ENCODE measurements at regions not wholly inside any gene's neighbourhood (a gene's known extent, or its start where the extent isn't known, plus 50 kb on each side); places are given as distances from the start of the nearest gene placed in this dataset.

DNA sequence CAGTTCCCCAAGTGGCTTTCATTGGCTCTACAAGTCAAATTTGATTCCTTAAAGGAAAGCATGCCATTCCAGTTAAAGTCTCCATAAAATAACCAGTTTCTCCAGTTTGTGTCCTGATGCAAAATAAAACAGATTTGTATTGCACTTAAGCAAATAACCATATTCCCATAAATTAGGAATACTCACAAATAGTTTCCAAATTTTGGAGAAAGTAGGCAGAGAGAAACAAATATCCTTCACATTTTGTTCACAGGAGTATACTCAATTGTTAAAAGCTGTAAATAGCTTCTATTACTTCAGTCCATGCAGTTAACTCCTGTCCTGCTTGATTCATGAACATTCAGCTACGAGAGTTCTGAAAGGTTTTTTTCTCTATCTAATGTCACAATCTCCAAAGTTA is 281.4 kb upstream of the RGS17 start:
- Histone ChIP-seq H3K9me3 (ENCODE audit: low read depth) (no peaks in the 10 kb centered on the region), H3K27ac (no peak overlapping the region), H3K36me3 (no peaks in the 10 kb centered on the region), H3K27me3 (no peaks in the 10 kb centered on the region), H3K4me3 (no peak overlapping the region), H3K4me1 (ENCODE audit: low read depth) (no peaks in the 10 kb centered on the region)
- no peak for DNase-seq (ENCODE audit: low read depth in 1 of 2, low spot score in 1 of 2)
- TF ChIP-seq, protein P1, sequence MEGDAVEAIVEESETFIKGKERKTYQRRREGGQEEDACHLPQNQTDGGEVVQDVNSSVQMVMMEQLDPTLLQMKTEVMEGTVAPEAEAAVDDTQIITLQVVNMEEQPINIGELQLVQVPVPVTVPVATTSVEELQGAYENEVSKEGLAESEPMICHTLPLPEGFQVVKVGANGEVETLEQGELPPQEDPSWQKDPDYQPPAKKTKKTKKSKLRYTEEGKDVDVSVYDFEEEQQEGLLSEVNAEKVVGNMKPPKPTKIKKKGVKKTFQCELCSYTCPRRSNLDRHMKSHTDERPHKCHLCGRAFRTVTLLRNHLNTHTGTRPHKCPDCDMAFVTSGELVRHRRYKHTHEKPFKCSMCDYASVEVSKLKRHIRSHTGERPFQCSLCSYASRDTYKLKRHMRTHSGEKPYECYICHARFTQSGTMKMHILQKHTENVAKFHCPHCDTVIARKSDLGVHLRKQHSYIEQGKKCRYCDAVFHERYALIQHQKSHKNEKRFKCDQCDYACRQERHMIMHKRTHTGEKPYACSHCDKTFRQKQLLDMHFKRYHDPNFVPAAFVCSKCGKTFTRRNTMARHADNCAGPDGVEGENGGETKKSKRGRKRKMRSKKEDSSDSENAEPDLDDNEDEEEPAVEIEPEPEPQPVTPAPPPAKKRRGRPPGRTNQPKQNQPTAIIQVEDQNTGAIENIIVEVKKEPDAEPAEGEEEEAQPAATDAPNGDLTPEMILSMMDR (IDR thresholded peaks at IDR 0.05; ENCODE audit: low read depth, low read length) = no peak

DNA sequence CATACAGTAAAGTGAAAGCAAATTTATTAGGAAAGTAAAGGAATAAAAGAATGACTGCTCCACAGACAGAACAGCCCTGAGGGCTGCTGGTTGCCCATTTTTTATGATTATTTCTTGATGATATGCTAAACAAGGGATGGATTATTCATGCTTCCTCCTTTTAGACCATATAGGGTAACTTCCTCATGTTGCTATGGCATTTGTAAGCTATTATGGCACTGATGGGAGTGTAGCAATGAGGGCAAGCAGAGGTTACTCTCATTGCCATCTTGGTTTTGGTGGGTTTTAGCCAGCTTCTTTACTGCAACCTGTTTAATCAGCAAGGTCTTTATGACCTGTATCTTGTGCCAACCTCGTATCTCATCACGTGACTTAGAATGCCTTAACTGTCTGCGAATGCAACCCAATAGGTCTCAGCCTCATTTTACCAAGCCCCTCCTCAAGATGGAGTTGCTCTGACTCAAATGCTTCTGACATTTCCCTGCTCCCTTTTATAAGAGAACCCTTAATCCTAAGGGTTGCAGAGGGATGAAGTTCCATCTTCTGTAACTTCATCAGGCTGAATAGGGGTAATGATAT is 280.1 kb upstream of the RGS17 start:
- no peak overlapping the region for H3K27ac ChIP-seq
- TF ChIP-seq, protein P1 (IDR thresholded peaks at IDR 0.05; ENCODE audit: low read depth, low read length) = no peak
- no peak for DNase-seq (ENCODE audit: low read depth in 1 of 2, low spot score in 1 of 2)
- no peaks in the 10 kb centered on the region for H3K9me3 ChIP-seq (ENCODE audit: low read depth)
- H3K4me3 ChIP-seq = no peak overlapping the region
- no peaks in the 10 kb centered on the region for H3K4me1 ChIP-seq (ENCODE audit: low read depth)
- H3K36me3 ChIP-seq = no peaks in the 10 kb centered on the region
- H3K27me3 ChIP-seq = no peaks in the 10 kb centered on the region

DNA sequence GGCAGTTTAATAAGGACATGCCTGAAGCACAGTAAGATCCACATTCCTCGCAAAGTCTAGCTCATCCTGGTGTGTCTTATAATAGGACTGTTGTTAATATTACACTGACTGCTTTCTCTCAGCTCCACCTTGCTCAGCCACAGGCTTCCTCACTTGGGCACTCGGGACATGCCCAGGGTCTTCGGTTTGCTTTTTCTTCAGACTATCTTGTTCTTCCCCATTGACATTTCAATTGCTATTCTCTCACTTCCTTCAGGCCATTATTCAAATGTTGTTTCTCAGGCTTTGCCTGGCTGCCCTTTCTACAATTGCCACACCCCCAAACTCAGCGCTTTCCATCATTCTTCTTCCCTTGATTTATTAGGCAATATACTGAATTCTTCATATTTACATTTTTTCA is 274.8 kb upstream of the RGS17 start:
- TF ChIP-seq, protein P1 (IDR thresholded peaks at IDR 0.05; ENCODE audit: low read depth, low read length) = no peak
- Histone ChIP-seq H3K36me3 (no peaks in the 10 kb centered on the region), H3K9me3 (ENCODE audit: low read depth) (no peaks in the 10 kb centered on the region), H3K4me3 (no peak overlapping the region), H3K4me1 (ENCODE audit: low read depth) (peaks cover 8% of the 10 kb centered on the region), H3K27me3 (no peaks in the 10 kb centered on the region), H3K27ac (no peak overlapping the region)
- no peak for DNase-seq (ENCODE audit: low read depth in 1 of 2, low spot score in 1 of 2)

DNA sequence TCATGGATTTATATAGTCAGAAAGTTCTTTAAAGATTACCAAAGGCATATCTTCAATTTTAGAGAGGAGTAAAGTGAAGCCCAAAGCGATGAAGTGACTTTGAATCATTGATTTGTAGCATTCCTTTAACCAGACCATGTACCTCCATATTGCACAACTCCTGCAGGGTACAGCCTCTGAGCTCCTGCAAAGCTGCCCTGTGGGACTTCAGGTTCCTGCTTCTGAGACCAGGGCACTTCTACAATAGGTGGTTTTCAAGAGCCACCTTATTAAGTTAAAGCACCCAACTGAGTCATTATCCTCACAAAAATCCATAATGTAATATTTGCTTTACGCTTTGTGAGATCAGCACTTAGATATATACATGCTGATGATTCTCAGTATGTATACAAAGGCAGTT is 270.7 kb upstream of the RGS17 start:
- no peaks in the 10 kb centered on the region for H3K9me3 ChIP-seq (ENCODE audit: low read depth)
- H3K27me3 ChIP-seq = no peaks in the 10 kb centered on the region
- peaks cover 8% of the 10 kb centered on the region for H3K4me1 ChIP-seq (ENCODE audit: low read depth)
- TF ChIP-seq, protein P1 (IDR thresholded peaks at IDR 0.05; ENCODE audit: low read depth, low read length) = no peak
- H3K27ac ChIP-seq = no peak overlapping the region
- no peak overlapping the region for H3K4me3 ChIP-seq
- no peak for DNase-seq (ENCODE audit: low read depth in 1 of 2, low spot score in 1 of 2)
- no peaks in the 10 kb centered on the region for H3K36me3 ChIP-seq

DNA sequence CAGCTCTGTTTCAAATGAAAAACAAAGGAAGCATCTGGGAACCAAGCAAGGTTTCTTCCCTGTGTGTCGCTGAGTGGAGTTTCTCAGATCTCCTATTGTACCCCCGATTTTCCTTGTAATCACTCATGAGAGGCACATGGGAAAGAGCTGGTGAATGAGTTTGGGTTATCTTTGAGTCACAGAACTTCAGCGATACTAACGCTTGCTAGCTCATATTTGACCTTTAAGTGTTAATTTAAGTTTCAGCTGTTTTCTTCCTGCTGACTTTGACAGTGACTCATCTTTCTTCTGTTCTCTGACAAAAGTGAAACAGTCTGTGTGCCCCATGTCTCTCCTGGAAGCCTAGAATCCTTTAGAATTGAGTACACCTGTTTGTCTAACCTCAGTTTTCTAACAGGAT is 261.1 kb upstream of the RGS17 start:
- no peaks in the 10 kb centered on the region for H3K36me3 ChIP-seq
- no peak overlapping the region for H3K27ac ChIP-seq
- no peak for DNase-seq (ENCODE audit: low read depth in 1 of 2, low spot score in 1 of 2)
- H3K27me3 ChIP-seq = no peaks in the 10 kb centered on the region
- no peaks in the 10 kb centered on the region for H3K4me1 ChIP-seq (ENCODE audit: low read depth)
- no peaks in the 10 kb centered on the region for H3K9me3 ChIP-seq (ENCODE audit: low read depth)
- TF ChIP-seq, protein P1 (IDR thresholded peaks at IDR 0.05; ENCODE audit: low read depth, low read length) = no peak
- H3K4me3 ChIP-seq = no peak overlapping the region

DNA sequence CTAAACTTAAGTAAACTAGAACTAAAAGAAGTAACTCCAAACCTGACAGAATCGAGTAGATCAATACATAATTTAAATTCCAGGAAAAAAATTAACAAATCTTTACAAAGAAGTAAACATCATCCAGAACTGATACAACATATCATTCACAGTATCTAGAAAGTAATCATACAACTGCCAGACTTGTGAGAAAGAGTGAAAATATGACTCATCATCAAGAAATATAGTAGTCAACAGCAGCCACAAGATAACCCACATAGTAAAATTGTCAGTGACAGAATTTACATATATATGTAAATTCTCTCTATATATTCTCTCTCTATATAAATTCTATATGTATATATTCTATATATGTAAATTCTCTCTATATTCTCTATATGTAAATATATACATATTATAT is 242.8 kb upstream of the RGS17 start:
- no peak overlapping the region for H3K27ac ChIP-seq
- no peaks in the 10 kb centered on the region for H3K4me1 ChIP-seq (ENCODE audit: low read depth)
- no peaks in the 10 kb centered on the region for H3K36me3 ChIP-seq
- no peaks in the 10 kb centered on the region for H3K9me3 ChIP-seq (ENCODE audit: low read depth)
- no peak for DNase-seq (ENCODE audit: low read depth in 1 of 2, low spot score in 1 of 2)
- no peaks in the 10 kb centered on the region for H3K27me3 ChIP-seq
- H3K4me3 ChIP-seq = no peak overlapping the region
- TF ChIP-seq, protein P1 (IDR thresholded peaks at IDR 0.05; ENCODE audit: low read depth, low read length) = no peak
